Upper lobe of right lung (tissue), 1 donor: ENCODE measurements at regions not wholly inside any gene's neighbourhood (a gene's known extent, or its start where the extent isn't known, plus 50 kb on each side); places are given as distances from the start of the nearest gene placed in this dataset.

Experiments
- ATAC-seq: fragments of 200-7000 bp; cut with Tn5 transposase; one replicate; pipeline ENCODE4 v1.9.1; 2020; ENCODE audit warnings: mild to moderate bottlenecking, moderate library complexity
- DNase-seq: peaks from one replicate; pipeline ENCODE4 v3.0.0-alpha.2; 2020
- H3K27ac ChIP-seq: fragments of 200-600 bp; one replicate; pipeline ENCODE4 v1.8.0; 2022
- H3K27me3 ChIP-seq: fragments of 200-600 bp; one replicate; pipeline ENCODE4 v1.8.0; 2022; ENCODE audit warnings: mild to moderate bottlenecking
- H3K36me3 ChIP-seq: fragments of 200-600 bp; one replicate; pipeline ENCODE4 v1.8.0; 2022
- H3K4me1 ChIP-seq: fragments of 200-600 bp; one replicate; pipeline ENCODE4 v1.8.0; 2022
- H3K4me3 ChIP-seq: fragments of 200-600 bp; one replicate; pipeline ENCODE4 v1.8.0; 2022; ENCODE audit warnings: mild to moderate bottlenecking
- H3K9me3 ChIP-seq: fragments of 200-600 bp; one replicate; pipeline ENCODE4 v1.8.0; 2022
- CTCF ChIP-seq: fragments of 200-600 bp; IDR thresholded peaks from one replicate; pipeline ENCODE4 v1.8.0; 2022; ENCODE audit warnings: antibody characterized with exemption
- intact Hi-C: fragments of 100-400 bp; cut with DNase I; formaldehyde crosslinking; loops from one replicate; pipeline ENCODE4 v1.11.0; 2022
- donor health status: DM: no; HTN: yes; CAD: no; lungs with severe emphysema.

- DNase-seq (no peak), ATAC-seq (no peak)
- no peaks in the 10 kb centered on the region for H3K4me1 ChIP-seq
- no peaks in the 10 kb centered on the region for H3K36me3 ChIP-seq
- intact Hi-C loops, result no loop called here
- H3K27me3 ChIP-seq, result no peaks in the 10 kb centered on the region
- no peak overlapping the region for H3K27ac ChIP-seq
- H3K9me3 ChIP-seq, result no peaks in the 10 kb centered on the region
- H3K4me3 ChIP-seq, result no peak overlapping the region
- TF ChIP-seq CTCF, result no peak
Observed at GRCh38 chr13:88651531-88651930, 980.4 kb downstream of the SLITRK5 start.

GRCh38 chr13:88656751-88657150, 985.6 kb downstream of the SLITRK5 start:
- DNase-seq (no peak), ATAC-seq (no peak)
- H3K4me1 ChIP-seq, result no peaks in the 10 kb centered on the region
- TF ChIP-seq CTCF, result no peak
- intact Hi-C loops, result no loop called here
- H3K4me3 ChIP-seq, result no peak overlapping the region
- H3K36me3 ChIP-seq, result no peaks in the 10 kb centered on the region
- no peaks in the 10 kb centered on the region for H3K9me3 ChIP-seq
- no peaks in the 10 kb centered on the region for H3K27me3 ChIP-seq
- no peak overlapping the region for H3K27ac ChIP-seq

- intact Hi-C loops, result no loop called here
- Histone ChIP-seq H3K36me3 (no peaks in the 10 kb centered on the region), H3K4me3 (no peak overlapping the region), H3K27me3 (no peaks in the 10 kb centered on the region), H3K27ac (no peak overlapping the region), H3K4me1 (no peaks in the 10 kb centered on the region), H3K9me3 (no peaks in the 10 kb centered on the region)
- no peak for DNase-seq
- no peak for ATAC-seq
- TF ChIP-seq CTCF, result no peak
Observed at GRCh38 chr13:88670509-88670908, 999.3 kb downstream of the SLITRK5 start.

GRCh38 chr13:88674841-88675240, 1003.7 kb downstream of the SLITRK5 start:
- intact Hi-C loops, result no loop called here
- DNase-seq, result no peak
- H3K4me3 ChIP-seq, result no peak overlapping the region
- no peak for TF ChIP-seq CTCF
- H3K27ac ChIP-seq, result no peak overlapping the region
- H3K9me3 ChIP-seq, result no peaks in the 10 kb centered on the region
- no peaks in the 10 kb centered on the region for H3K27me3 ChIP-seq
- ATAC-seq, result no peak
- H3K36me3 ChIP-seq, result no peaks in the 10 kb centered on the region
- no peaks in the 10 kb centered on the region for H3K4me1 ChIP-seq

GRCh38 chr13:88675347-88675996, 1004.3 kb downstream of the SLITRK5 start:
- no peak for DNase-seq
- H3K9me3 ChIP-seq, result no peaks in the 10 kb centered on the region
- no peaks in the 10 kb centered on the region for H3K27me3 ChIP-seq
- intact Hi-C loops, result no loop called here
- no peak for TF ChIP-seq CTCF
- ATAC-seq, result no peak
- no peak overlapping the region for H3K4me3 ChIP-seq
- no peaks in the 10 kb centered on the region for H3K4me1 ChIP-seq
- H3K36me3 ChIP-seq, result no peaks in the 10 kb centered on the region
- H3K27ac ChIP-seq, result no peak overlapping the region

- Histone ChIP-seq H3K4me1 (no peaks in the 10 kb centered on the region), H3K9me3 (no peaks in the 10 kb centered on the region), H3K4me3 (no peak overlapping the region), H3K27me3 (no peaks in the 10 kb centered on the region), H3K27ac (no peak overlapping the region), H3K36me3 (no peaks in the 10 kb centered on the region)
- no peak for TF ChIP-seq CTCF
- intact Hi-C loops, result no loop called here
- ATAC-seq (no peak), DNase-seq (no peak)
Observed at GRCh38 chr13:88676016-88676415, 1004.8 kb downstream of the SLITRK5 start.
